Natural killer cell (primary cell): ENCODE measurements at regions not wholly inside any gene's neighbourhood (a gene's known extent, or its start where the extent isn't known, plus 50 kb on each side); places are given as distances from the start of the nearest gene placed in this dataset.

ENCODE experiments used
- ATAC-seq, 3 donors: fragments of 150-1000 bp in 2 of 3; fragments of 200-7000 bp in 1 of 3; cut with Tn5 transposase; 1 replicate in 1 of 3; 2 replicates in 2 of 3; pipeline ENCODE4 v1.10.0; 2021; ENCODE audit warnings: mild to moderate bottlenecking in 2 of 3, moderate library complexity in 2 of 3
- DNase-seq, 2 donors: peaks; one replicate each; pipeline versions ENCODE4 v3.0.0 to v3.0.0-alpha.2; 2013 to 2021; ENCODE audit warnings: mixed read lengths in 1 of 2
- H3K27ac ChIP-seq: one replicate; pipeline ENCODE4 v1.5.1; 2013; ENCODE audit warnings: mild to moderate bottlenecking, low read length
- H3K27me3 ChIP-seq: one replicate; pipeline ENCODE4 v1.6.1; 2013; ENCODE audit warnings: low read length; ENCODE audit not compliant: control insufficient read depth, insufficient read depth
- H3K36me3 ChIP-seq: one replicate; pipeline ENCODE4 v1.6.1; 2013; ENCODE audit warnings: low read length; ENCODE audit not compliant: control insufficient read depth, insufficient read depth
- H3K4me1 ChIP-seq: one replicate; pipeline ENCODE4 v1.6.1; 2013; ENCODE audit warnings: low read length; ENCODE audit not compliant: control insufficient read depth, insufficient read depth
- H3K4me3 ChIP-seq: one replicate; pipeline ENCODE4 v1.5.1; 2013; ENCODE audit warnings: low read length
- H3K9me3 ChIP-seq: one replicate; pipeline ENCODE4 v1.6.1; 2013; ENCODE audit warnings: low read length; ENCODE audit not compliant: control insufficient read depth, insufficient read depth
- H3K27ac Mint-ChIP-seq, 2 donors: one replicate each; pipeline ENCODE4 v1.8.0; 2022; ENCODE audit warnings: mild to moderate bottlenecking in 2 of 2, mixed read lengths in 2 of 2, moderate library complexity in 1 of 2
- H3K27me3 Mint-ChIP-seq, 2 donors: one replicate each; pipeline ENCODE4 v1.8.0; 2022; ENCODE audit warnings: low read depth in 2 of 2, mixed read lengths in 2 of 2
- H3K36me3 Mint-ChIP-seq: one replicate; pipeline ENCODE4 v1.8.0; 2022; ENCODE audit warnings: mixed read lengths
- H3K4me1 Mint-ChIP-seq, 2 donors: one replicate each; pipeline ENCODE4 v1.8.0; 2022; ENCODE audit warnings: mixed read lengths in 2 of 2
- H3K4me3 Mint-ChIP-seq: one replicate; pipeline ENCODE4 v1.8.0; 2022; ENCODE audit warnings: mild to moderate bottlenecking, moderate library complexity, mixed read lengths
- H3K9me3 Mint-ChIP-seq, 2 donors: one replicate each; pipeline ENCODE4 v1.8.0; 2022; ENCODE audit warnings: mixed read lengths in 2 of 2
- WGBS: methylation state at CpG from one replicate; pipeline ENCODE4 v1.1.7; 2013; ENCODE audit warnings: missing lambda C conversion rate; ENCODE audit not compliant: insufficient coverage; 5-methylcytosine and 5-hydroxymethylcytosine counted together
- intact Hi-C: fragments of 100-400 bp; cut with micrococcal nuclease; formaldehyde crosslinking; loops from one replicate; pipeline ENCODE4 v1.14.2; 2022
- TF ChIP-seq, protein P1 (sequence below): fragments of 200-600 bp; IDR thresholded peaks from one replicate; pipeline ENCODE4 v1.8.0; 2022; ENCODE audit warnings: antibody characterized with exemption

GRCh38 chr13:30371649-30372265 is 50.5 kb upstream of the UBE2L5 start:
- Mint-ChIP-seq H3K27me3 (no peaks in the 10 kb centered on the region), H3K9me3 (no peaks in the 10 kb centered on the region), H3K4me1 (peaks cover 68 to 78% of the 10 kb centered on the region in 2 donors), H3K36me3 (no peaks in the 10 kb centered on the region), H3K4me3 (peak overlapping the region; percentile 56), H3K27ac (peak overlapping the region; percentile 84 to 98)
- Histone ChIP-seq H3K27ac (peak overlapping the region; percentile 64), H3K9me3 (no peaks in the 10 kb centered on the region), H3K27me3 (no peaks in the 10 kb centered on the region), H3K36me3 (peaks cover 10% of the 10 kb centered on the region), H3K4me1 (peaks cover 81% of the 10 kb centered on the region), H3K4me3 (no peak overlapping the region)
- TF ChIP-seq, protein P1, sequence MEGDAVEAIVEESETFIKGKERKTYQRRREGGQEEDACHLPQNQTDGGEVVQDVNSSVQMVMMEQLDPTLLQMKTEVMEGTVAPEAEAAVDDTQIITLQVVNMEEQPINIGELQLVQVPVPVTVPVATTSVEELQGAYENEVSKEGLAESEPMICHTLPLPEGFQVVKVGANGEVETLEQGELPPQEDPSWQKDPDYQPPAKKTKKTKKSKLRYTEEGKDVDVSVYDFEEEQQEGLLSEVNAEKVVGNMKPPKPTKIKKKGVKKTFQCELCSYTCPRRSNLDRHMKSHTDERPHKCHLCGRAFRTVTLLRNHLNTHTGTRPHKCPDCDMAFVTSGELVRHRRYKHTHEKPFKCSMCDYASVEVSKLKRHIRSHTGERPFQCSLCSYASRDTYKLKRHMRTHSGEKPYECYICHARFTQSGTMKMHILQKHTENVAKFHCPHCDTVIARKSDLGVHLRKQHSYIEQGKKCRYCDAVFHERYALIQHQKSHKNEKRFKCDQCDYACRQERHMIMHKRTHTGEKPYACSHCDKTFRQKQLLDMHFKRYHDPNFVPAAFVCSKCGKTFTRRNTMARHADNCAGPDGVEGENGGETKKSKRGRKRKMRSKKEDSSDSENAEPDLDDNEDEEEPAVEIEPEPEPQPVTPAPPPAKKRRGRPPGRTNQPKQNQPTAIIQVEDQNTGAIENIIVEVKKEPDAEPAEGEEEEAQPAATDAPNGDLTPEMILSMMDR = no peak
- DNase-seq = peak in 1 of 2 donors; percentile 88
- 9% methylated on average over 14 of the region's 14 CpGs for WGBS
- intact Hi-C loops = loop anchor here (5.0 to 10.0 kb wide), 3 partner anchors 246 to 493 kb away; partner anchors contain the start of gene USPL1
- ATAC-seq = peak in 2 of 3 donors; percentile 27 to 53
